Activated naive CD4-positive, alpha-beta T cell treated with Interleukin-2 at 50 U/mL for 16 hours (primary cell): ENCODE measurements at regions not wholly inside any gene's neighbourhood (a gene's known extent, or its start where the extent isn't known, plus 50 kb on each side); places are given as distances from the start of the nearest gene placed in this dataset.

ENCODE experiments used
- DNase-seq: peaks from one replicate; pipeline ENCODE4 v3.0.0-alpha.2; 2020

- no peak for DNase-seq
Observed at GRCh38 chr2:146837857-146838256, 1007.0 kb upstream of the ACVR2A start.

GRCh38 chr2:146826388-146826787 lies 1018.4 kb upstream of the ACVR2A start:
- no peak for DNase-seq

GRCh38 chr2:146821836-146822316 lies 1023.0 kb upstream of the ACVR2A start:
- no peak for DNase-seq

GRCh38 chr2:146820672-146821071 lies 1024.2 kb upstream of the ACVR2A start:
- DNase-seq = no peak

- no peak for DNase-seq
Observed at GRCh38 chr2:146818122-146818521, 1026.7 kb upstream of the ACVR2A start.

- DNase-seq = no peak
Observed at GRCh38 chr2:146817613-146818012, 1027.2 kb upstream of the ACVR2A start.

- no peak for DNase-seq
Observed at GRCh38 chr2:146814971-146815370, 1029.9 kb upstream of the ACVR2A start.

GRCh38 chr2:146807568-146808168 lies 1037.2 kb upstream of the ACVR2A start:
- DNase-seq = no peak

- no peak for DNase-seq
Observed at GRCh38 chr2:146806364-146807005, 1038.3 kb upstream of the ACVR2A start.

GRCh38 chr2:146804288-146804687 lies 1040.5 kb upstream of the ACVR2A start:
- no peak for DNase-seq

- DNase-seq = no peak
Observed at GRCh38 chr2:146801886-146802285, 1042.9 kb upstream of the ACVR2A start.

- DNase-seq = no peak
Observed at GRCh38 chr2:146786396-146786795, 1058.4 kb upstream of the ACVR2A start.

- no peak for DNase-seq
Observed at GRCh38 chr2:146785101-146785500, 1059.7 kb upstream of the ACVR2A start.

- DNase-seq = no peak
Observed at GRCh38 chr2:146784602-146785001, 1060.2 kb upstream of the ACVR2A start.

GRCh38 chr2:146777181-146777580 lies 1067.6 kb upstream of the ACVR2A start:
- DNase-seq = no peak

GRCh38 chr2:146776596-146776995 lies 1068.2 kb upstream of the ACVR2A start:
- no peak for DNase-seq

GRCh38 chr2:146771531-146771930 lies 1073.3 kb upstream of the ACVR2A start:
- DNase-seq = no peak

GRCh38 chr2:146764301-146764700 lies 1080.5 kb upstream of the ACVR2A start:
- DNase-seq = no peak

GRCh38 chr2:146762786-146763185 lies 1082.0 kb upstream of the ACVR2A start:
- no peak for DNase-seq

- no peak for DNase-seq
Observed at GRCh38 chr2:146754606-146755005, 1090.2 kb upstream of the ACVR2A start.

- DNase-seq = no peak
Observed at GRCh38 chr2:146748046-146748445, 1096.8 kb upstream of the ACVR2A start.

GRCh38 chr2:146741260-146741659 lies 1103.6 kb upstream of the ACVR2A start:
- no peak for DNase-seq

GRCh38 chr2:146734821-146735190 lies 1110.0 kb upstream of the ACVR2A start:
- no peak for DNase-seq

GRCh38 chr2:146734042-146734820 lies 1110.6 kb upstream of the ACVR2A start:
- no peak for DNase-seq
